ENCODE measurements at regions not wholly inside any gene's neighbourhood (a gene's known extent, or its start where the extent isn't known, plus 50 kb on each side); places are given as distances from the start of the nearest gene placed in this dataset.
"Not testable (repeated sequence)": the region's sequence is repeated elsewhere in the genome, so short reads cannot be mapped to it uniquely, and the experiment has no call there.

DNA sequence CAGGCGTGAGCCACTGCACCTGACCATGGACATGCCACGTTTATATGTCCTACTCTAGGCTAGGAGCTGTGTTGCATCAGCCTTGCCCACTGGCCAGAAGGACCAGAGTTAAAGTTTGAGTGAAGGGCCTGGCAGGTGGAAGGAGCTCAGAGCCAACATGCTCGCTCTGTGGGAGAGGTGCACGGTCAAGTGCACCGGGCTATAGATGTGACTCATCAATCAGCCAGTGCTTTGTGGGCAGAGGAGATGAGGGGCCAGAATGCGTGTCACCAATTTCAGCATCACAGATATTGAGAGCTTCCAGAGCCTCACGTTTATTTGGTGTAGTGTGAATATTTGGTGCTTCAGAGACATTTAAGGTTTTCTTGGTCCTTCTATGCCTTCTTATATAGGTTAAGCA lies 137.3 kb upstream of the KBTBD8 start:
- no peak for DNase-seq

GRCh38 chr3:66863205-66864111 lies 134.6 kb upstream of the KBTBD8 start:
- no peak for DNase-seq

GRCh38 chr3:66884659-66885058 lies 113.4 kb upstream of the KBTBD8 start:
- DNase-seq = no peak

DNA sequence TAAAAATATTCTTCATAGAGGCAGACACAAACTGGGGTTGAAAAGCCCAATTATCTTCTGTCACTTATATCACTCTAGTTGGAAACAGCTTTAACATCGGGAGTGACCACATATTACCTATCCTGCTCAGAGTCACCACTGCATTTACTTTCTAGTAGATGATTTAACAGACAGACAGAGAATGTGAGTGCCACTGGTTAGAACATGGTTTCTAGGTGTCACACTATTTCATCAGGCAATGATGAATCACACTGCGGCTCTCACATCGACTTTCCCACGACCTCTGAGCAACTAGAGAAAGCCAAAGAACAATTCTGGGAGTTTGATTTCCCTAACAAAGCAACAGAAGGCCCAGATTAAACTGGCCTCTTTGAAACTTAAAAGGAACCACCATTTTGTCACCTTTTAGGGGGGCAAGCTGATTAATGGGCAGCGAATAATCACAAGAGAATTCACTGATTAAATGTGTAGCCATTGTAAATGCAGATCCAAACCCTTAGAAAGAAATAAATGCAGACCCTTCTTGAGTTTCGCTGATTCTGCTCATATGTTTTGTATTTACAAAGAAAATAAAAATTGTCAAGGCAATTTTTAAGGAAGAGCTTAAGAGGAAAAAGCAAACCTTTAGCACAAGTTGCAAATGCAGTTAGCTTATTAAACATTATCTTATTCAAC lies 112.6 kb upstream of the KBTBD8 start:
- no peak for DNase-seq

GRCh38 chr3:66889750-66890494 lies 108.2 kb upstream of the KBTBD8 start:
- DNase-seq = no peak

GRCh38 chr3:66898155-66898554 lies 100.0 kb upstream of the KBTBD8 start:
- DNase-seq = no peak

- DNase-seq = no peak
These were observed 93.8 kb upstream of the KBTBD8 start for GRCh38 chr3:66904336-66904735.

- DNase-seq = no peak
These were observed 93.1 kb upstream of the KBTBD8 start for GRCh38 chr3:66904831-66905493.

- DNase-seq = no peak
These were observed 91.0 kb upstream of the KBTBD8 start for GRCh38 chr3:66907136-66907535.

- DNase-seq = no peak
These were observed 87.6 kb upstream of the KBTBD8 start for GRCh38 chr3:66910266-66911055.

- DNase-seq = no peak
These were observed 85.8 kb upstream of the KBTBD8 start for GRCh38 chr3:66912306-66912705.

DNA sequence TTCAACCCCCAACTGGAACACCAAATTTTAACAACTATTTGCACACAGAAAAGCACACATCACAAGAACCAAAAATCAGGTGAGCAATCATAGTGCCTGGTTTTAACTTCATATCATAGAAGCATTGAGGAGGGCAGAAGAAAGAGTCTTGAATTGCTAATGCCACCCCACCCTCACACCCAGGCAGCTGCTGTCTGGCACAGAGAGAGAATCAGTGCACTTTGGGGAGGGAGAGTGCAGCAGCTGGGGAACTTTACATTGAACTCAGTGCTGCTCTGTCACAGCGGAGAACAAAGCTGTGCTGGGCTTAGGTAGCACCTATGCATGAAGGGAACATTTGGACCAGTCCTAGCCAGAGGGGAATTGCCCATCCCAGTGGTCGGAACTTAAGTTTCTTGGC lies 76.0 kb upstream of the KBTBD8 start:
- DNase-seq = no peak

DNA sequence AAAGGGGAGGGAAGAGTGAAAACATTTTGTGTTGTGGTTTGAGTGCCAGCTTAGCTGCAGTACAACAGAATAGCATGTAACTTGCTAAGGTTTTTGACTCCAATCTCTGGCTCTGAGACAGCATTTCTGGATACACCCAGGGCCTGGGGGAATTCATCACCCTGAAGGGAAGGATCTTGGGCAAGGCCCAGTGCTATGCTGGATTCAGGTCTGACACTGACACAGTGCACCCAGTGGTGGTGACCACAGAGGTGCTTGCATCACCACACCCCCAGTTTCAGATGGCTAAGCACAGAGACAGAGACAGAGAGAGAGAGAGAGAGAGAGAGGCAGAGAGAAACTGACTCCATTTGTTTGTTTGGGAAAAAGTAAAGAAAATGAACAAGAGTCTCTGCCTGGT lies 74.1 kb upstream of the KBTBD8 start:
- DNase-seq = no peak

DNA sequence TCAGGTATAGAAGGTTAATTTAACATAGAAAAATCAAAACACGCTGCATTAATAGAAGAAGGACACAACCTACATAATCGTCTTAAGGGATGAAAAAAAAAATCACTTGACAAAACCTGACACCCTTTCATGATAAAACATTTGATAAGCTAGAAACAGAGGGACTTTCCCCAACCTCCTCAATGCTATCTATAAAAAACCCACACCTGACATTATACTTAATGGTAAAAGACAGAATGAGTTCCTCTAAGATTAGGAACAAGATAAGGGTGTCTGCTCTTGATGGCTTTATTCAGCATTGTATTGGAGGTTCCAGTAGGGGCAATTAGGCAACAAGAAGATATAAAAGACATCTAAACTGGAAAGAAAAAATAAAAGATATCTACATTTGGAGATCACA lies 69.9 kb upstream of the KBTBD8 start:
- DNase-seq = no peak

GRCh38 chr3:66931291-66931690 lies 66.8 kb upstream of the KBTBD8 start:
- DNase-seq = no peak

DNA sequence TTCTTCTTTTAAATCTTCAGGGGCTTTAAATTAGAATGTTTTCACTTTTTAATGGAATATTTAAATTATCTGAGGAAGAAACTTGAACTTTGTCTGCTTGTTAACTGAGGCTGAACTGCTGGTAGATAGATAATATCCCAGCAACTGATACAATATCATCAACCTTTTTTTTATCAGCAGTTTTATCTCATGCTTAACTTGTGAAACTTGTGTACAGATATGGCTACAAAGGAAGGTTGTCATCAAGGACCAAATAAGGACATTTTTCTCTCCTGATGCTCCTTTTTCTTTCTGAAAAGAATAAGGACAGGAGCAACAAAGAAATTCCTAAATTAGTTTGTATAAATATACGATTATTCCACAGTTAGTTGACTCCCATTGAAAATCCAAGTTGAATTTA lies 66.4 kb upstream of the KBTBD8 start:
- no peak for DNase-seq

GRCh38 chr3:66933233-66933632 lies 64.9 kb upstream of the KBTBD8 start:
- no peak for DNase-seq

GRCh38 chr3:66934041-66934440 lies 64.1 kb upstream of the KBTBD8 start:
- DNase-seq = no peak

GRCh38 chr3:66934725-66935124 lies 63.4 kb upstream of the KBTBD8 start:
- no peak for DNase-seq

DNA sequence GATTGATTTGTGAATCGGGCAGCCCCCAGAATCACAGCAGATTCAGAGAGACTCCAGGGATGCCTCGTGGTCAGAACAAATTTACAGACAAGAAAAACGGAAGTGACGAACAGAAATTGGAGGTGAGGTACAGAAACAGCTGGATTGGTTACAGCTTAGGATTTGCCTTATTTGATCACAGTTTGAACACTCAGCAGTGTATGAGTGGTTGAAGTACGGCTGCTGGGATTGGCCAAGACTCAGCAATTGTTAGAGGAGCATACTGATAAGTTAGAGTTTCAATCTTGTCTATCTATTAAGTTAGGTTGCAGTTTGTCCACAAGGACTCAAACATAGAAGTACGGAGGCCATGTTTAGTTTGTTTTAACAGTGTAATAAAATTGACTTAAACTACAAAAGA lies 61.1 kb upstream of the KBTBD8 start:
- not testable (repeated sequence) for DNase-seq

- peak; percentile 79 for DNase-seq
These were observed 59.7 kb upstream of the KBTBD8 start for GRCh38 chr3:66938338-66938963.

- no peak for DNase-seq
These were observed 50.1 kb upstream of the KBTBD8 start for GRCh38 chr3:66948041-66948440.
